ENCODE measurements at regions not wholly inside any gene's neighbourhood (a gene's known extent, or its start where the extent isn't known, plus 50 kb on each side); places are given as distances from the start of the nearest gene placed in this dataset.

DNA sequence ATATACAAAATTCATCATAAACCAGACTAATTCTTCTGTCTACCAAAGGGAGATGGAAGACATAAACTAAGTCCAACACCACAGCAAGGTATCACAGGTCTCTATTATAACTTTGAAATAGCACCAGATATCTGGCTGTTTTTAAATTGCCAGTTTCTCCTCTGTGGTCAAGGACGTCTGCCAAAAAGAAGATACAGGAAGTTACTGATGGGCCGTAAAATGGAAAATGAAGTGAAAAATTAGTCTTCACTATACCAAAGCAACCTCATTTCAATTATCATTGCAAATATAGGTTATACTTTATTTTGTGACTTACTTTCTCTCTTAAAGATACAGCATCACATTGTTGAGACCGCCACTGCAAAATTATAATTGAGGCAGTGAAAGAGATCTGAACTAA lies 225.5 kb downstream of the NDUFS4 start:
- TF ChIP-seq, protein P1, sequence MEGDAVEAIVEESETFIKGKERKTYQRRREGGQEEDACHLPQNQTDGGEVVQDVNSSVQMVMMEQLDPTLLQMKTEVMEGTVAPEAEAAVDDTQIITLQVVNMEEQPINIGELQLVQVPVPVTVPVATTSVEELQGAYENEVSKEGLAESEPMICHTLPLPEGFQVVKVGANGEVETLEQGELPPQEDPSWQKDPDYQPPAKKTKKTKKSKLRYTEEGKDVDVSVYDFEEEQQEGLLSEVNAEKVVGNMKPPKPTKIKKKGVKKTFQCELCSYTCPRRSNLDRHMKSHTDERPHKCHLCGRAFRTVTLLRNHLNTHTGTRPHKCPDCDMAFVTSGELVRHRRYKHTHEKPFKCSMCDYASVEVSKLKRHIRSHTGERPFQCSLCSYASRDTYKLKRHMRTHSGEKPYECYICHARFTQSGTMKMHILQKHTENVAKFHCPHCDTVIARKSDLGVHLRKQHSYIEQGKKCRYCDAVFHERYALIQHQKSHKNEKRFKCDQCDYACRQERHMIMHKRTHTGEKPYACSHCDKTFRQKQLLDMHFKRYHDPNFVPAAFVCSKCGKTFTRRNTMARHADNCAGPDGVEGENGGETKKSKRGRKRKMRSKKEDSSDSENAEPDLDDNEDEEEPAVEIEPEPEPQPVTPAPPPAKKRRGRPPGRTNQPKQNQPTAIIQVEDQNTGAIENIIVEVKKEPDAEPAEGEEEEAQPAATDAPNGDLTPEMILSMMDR (IDR thresholded peaks at IDR 0.05), result no peak
- no peak for TF ChIP-seq EZH2 (IDR thresholded peaks at IDR 0.05; ENCODE audit: borderline replicate concordance, insufficient read depth, low read depth, low read length, poor library complexity, severe bottlenecking)

Measured in B cell (primary cell).